ENCODE measurements at regions not wholly inside any gene's neighbourhood (a gene's known extent, or its start where the extent isn't known, plus 50 kb on each side); places are given as distances from the start of the nearest gene placed in this dataset.
"Not testable (repeated sequence)": the region's sequence is repeated elsewhere in the genome, so short reads cannot be mapped to it uniquely, and the experiment has no call there.

GRCh38 chr3:10625323-10625722, 119.9 kb upstream of the ATP2B2 start:
- no peak for DNase-seq (ENCODE audit: low read depth in 2 of 2)

- DNase-seq (ENCODE audit: low read depth in 2 of 2): no peak
These were observed 122.6 kb upstream of the ATP2B2 start for GRCh38 chr3:10627884-10628572.

GRCh38 chr3:10628891-10629670, 123.7 kb upstream of the ATP2B2 start:
- no peak for DNase-seq (ENCODE audit: low read depth in 2 of 2)

- no peak for DNase-seq (ENCODE audit: low read depth in 2 of 2)
These were observed 124.3 kb upstream of the ATP2B2 start for GRCh38 chr3:10629671-10630040.

GRCh38 chr3:10631224-10631623, 125.8 kb upstream of the ATP2B2 start:
- DNase-seq (ENCODE audit: low read depth in 2 of 2): no peak

- no peak for DNase-seq (ENCODE audit: low read depth in 2 of 2)
These were observed 126.7 kb upstream of the ATP2B2 start for GRCh38 chr3:10632125-10632524.

GRCh38 chr3:10632741-10633140, 127.4 kb upstream of the ATP2B2 start:
- no peak for DNase-seq (ENCODE audit: low read depth in 2 of 2)

GRCh38 chr3:10635446-10636076, 130.2 kb upstream of the ATP2B2 start:
- DNase-seq (ENCODE audit: low read depth in 2 of 2): no peak

- DNase-seq (ENCODE audit: low read depth in 2 of 2): no peak
These were observed 132.0 kb upstream of the ATP2B2 start for GRCh38 chr3:10637342-10637741.

GRCh38 chr3:10638466-10638865, 133.1 kb upstream of the ATP2B2 start:
- DNase-seq (ENCODE audit: low read depth in 2 of 2): no peak

GRCh38 chr3:10641760-10642159, 136.4 kb upstream of the ATP2B2 start:
- no peak for DNase-seq (ENCODE audit: low read depth in 2 of 2)

GRCh38 chr3:10644189-10644588, 138.8 kb upstream of the ATP2B2 start:
- DNase-seq (ENCODE audit: low read depth in 2 of 2): no peak

- no peak for DNase-seq (ENCODE audit: low read depth in 2 of 2)
These were observed 140.4 kb upstream of the ATP2B2 start for GRCh38 chr3:10645800-10646199.

- DNase-seq (ENCODE audit: low read depth in 2 of 2): no peak
These were observed 141.3 kb upstream of the ATP2B2 start for GRCh38 chr3:10646531-10647335.

GRCh38 chr3:10647376-10647775, 142.0 kb upstream of the ATP2B2 start:
- no peak for DNase-seq (ENCODE audit: low read depth in 2 of 2)

GRCh38 chr3:10648181-10648580, 142.8 kb upstream of the ATP2B2 start:
- DNase-seq (ENCODE audit: low read depth in 2 of 2): no peak

- DNase-seq (ENCODE audit: low read depth in 2 of 2): not testable (repeated sequence)
These were observed 144.1 kb upstream of the ATP2B2 start for GRCh38 chr3:10649463-10649862.

- DNase-seq (ENCODE audit: low read depth in 2 of 2): no peak
These were observed 146.1 kb upstream of the ATP2B2 start for GRCh38 chr3:10651506-10651905.

- DNase-seq (ENCODE audit: low read depth in 2 of 2): no peak
These were observed 147.9 kb upstream of the ATP2B2 start for GRCh38 chr3:10653241-10653640.

GRCh38 chr3:10653866-10654611, 148.7 kb upstream of the ATP2B2 start:
- no peak for DNase-seq (ENCODE audit: low read depth in 2 of 2)

GRCh38 chr3:10655105-10655504, 149.7 kb upstream of the ATP2B2 start:
- no peak for DNase-seq (ENCODE audit: low read depth in 2 of 2)

Data from stimulated activated CD4-positive, alpha-beta T cell treated with anti-CD3 and anti-CD28 coated beads, Interleukin-1b, Interleukin-23, amount 100 ng/mL, for 1 hour (primary cell).